ENCODE measurements at regions not wholly inside any gene's neighbourhood (a gene's known extent, or its start where the extent isn't known, plus 50 kb on each side); places are given as distances from the start of the nearest gene placed in this dataset.

GRCh38 chr4:89358935-89359638, 51.5 kb upstream of the GPRIN3 start:
- TF ChIP-seq POLR2A (IDR thresholded peaks at IDR 0.05; ENCODE audit: low read depth, low read length) (no peak), POLR2AphosphoS5 (IDR thresholded peaks at IDR 0.05; ENCODE audit: low read depth, low read length) (no peak), TAF1 (IDR thresholded peaks at IDR 0.05; ENCODE audit: low read depth, low read length) (no peak), SPI1 (IDR thresholded peaks at IDR 0.05; ENCODE audit: low read depth, low read length) (no peak), PAX5 (IDR thresholded peaks at IDR 0.05; ENCODE audit: insufficient read depth, low read length, severe bottlenecking) (no peak)

Measured in GM12891 (cell line).